ENCODE measurements at regions not wholly inside any gene's neighbourhood (a gene's known extent, or its start where the extent isn't known, plus 50 kb on each side); places are given as distances from the start of the nearest gene placed in this dataset.

GRCh38 chrX:6981718-6982406 is 165.7 kb upstream of the STS start:
- POLR2A ChIA-PET = no interaction called here
- Mint-ChIP-seq H3K27me3 (no peaks in the 10 kb centered on the region), H3K36me3 (peaks cover 3% of the 10 kb centered on the region), H3K4me1 (no peaks in the 10 kb centered on the region), H3K4me3 (no peak overlapping the region), H3K9me3 (no peaks in the 10 kb centered on the region), H3K27ac (no peak overlapping the region)
- CTCF ChIA-PET = no interaction called here
- no peaks in the 10 kb centered on the region for H3K9me3 ChIP-seq
- H3K4me3 ChIP-seq (ENCODE audit: control insufficient read depth in 1 of 2, extremely low read depth in 1 of 2, low read length in 1 of 2) = no peak overlapping the region
- WGBS (ENCODE audit: insufficient coverage) = 96% methylated on average over 4 of the region's 8 CpGs
- H3K36me3 ChIP-seq (ENCODE audit: control insufficient read depth in 2 of 2, extremely low read depth in 1 of 2, insufficient read depth in 1 of 2, low read length in 1 of 2) = no peaks in the 10 kb centered on the region
- no peak for DNase-seq
- no peaks in the 10 kb centered on the region for H3K4me1 ChIP-seq (ENCODE audit: control insufficient read depth in 1 of 2, extremely low read depth in 1 of 2, insufficient read depth in 2 of 2, low read length in 2 of 2)
- H3K27me3 ChIP-seq (replicated peaks in 1 of 2; ENCODE audit: control insufficient read depth in 2 of 2, extremely low read depth in 1 of 2, insufficient read depth in 2 of 2, low read length in 1 of 2) = no peaks in the 10 kb centered on the region
- ATAC-seq (replicated peaks in 1 of 4) = no peak
- no peak overlapping the region for H3K27ac ChIP-seq (ENCODE audit: low read length)

GRCh38 chrX:6980981-6981380 is 166.5 kb upstream of the STS start:
- Histone ChIP-seq H3K4me3 (ENCODE audit: control insufficient read depth in 1 of 2, extremely low read depth in 1 of 2, low read length in 1 of 2) (no peak overlapping the region), H3K36me3 (ENCODE audit: control insufficient read depth in 2 of 2, extremely low read depth in 1 of 2, insufficient read depth in 1 of 2, low read length in 1 of 2) (no peaks in the 10 kb centered on the region), H3K4me1 (ENCODE audit: control insufficient read depth in 1 of 2, extremely low read depth in 1 of 2, insufficient read depth in 2 of 2, low read length in 2 of 2) (no peaks in the 10 kb centered on the region), H3K9me3 (no peaks in the 10 kb centered on the region), H3K27ac (ENCODE audit: low read length) (no peak overlapping the region), H3K27me3 (replicated peaks in 1 of 2; ENCODE audit: control insufficient read depth in 2 of 2, extremely low read depth in 1 of 2, insufficient read depth in 2 of 2, low read length in 1 of 2) (no peaks in the 10 kb centered on the region)
- Mint-ChIP-seq H3K4me3 (no peak overlapping the region), H3K27me3 (no peaks in the 10 kb centered on the region), H3K4me1 (no peaks in the 10 kb centered on the region), H3K27ac (no peak overlapping the region), H3K9me3 (no peaks in the 10 kb centered on the region), H3K36me3 (peaks cover 3% of the 10 kb centered on the region)
- CTCF ChIA-PET = no interaction called here
- ATAC-seq (replicated peaks in 1 of 4) (no peak), DNase-seq (no peak)
- POLR2A ChIA-PET = no interaction called here
- WGBS (ENCODE audit: insufficient coverage) = no CpG with 5 or more reads among the region's 2 CpGs

GRCh38 chrX:6968231-6968630 is 179.3 kb upstream of the STS start:
- H3K27me3 ChIP-seq (replicated peaks in 1 of 2; ENCODE audit: control insufficient read depth in 2 of 2, extremely low read depth in 1 of 2, insufficient read depth in 2 of 2, low read length in 1 of 2) = no peaks in the 10 kb centered on the region
- Mint-ChIP-seq H3K27ac (no peak overlapping the region), H3K27me3 (no peaks in the 10 kb centered on the region), H3K4me3 (no peak overlapping the region), H3K4me1 (no peaks in the 10 kb centered on the region), H3K36me3 (no peaks in the 10 kb centered on the region), H3K9me3 (peaks cover 3 to 4% (median 4%) of the 10 kb centered on the region in 3 donors)
- ChIA-PET POLR2A (no interaction called here), CTCF (no interaction called here)
- no peak overlapping the region for H3K4me3 ChIP-seq (ENCODE audit: control insufficient read depth in 1 of 2, extremely low read depth in 1 of 2, low read length in 1 of 2)
- peaks cover 0 to 4% of the 10 kb centered on the region in 2 donors for H3K36me3 ChIP-seq (ENCODE audit: control insufficient read depth in 2 of 2, extremely low read depth in 1 of 2, insufficient read depth in 1 of 2, low read length in 1 of 2)
- H3K4me1 ChIP-seq (ENCODE audit: control insufficient read depth in 1 of 2, extremely low read depth in 1 of 2, insufficient read depth in 2 of 2, low read length in 2 of 2) = no peaks in the 10 kb centered on the region
- H3K27ac ChIP-seq (ENCODE audit: low read length) = no peak overlapping the region
- WGBS (ENCODE audit: insufficient coverage) = no CpG with 5 or more reads among the region's 6 CpGs
- ATAC-seq (replicated peaks in 1 of 4) = no peak
- no peaks in the 10 kb centered on the region for H3K9me3 ChIP-seq
- DNase-seq = no peak

GRCh38 chrX:6965729-6966128 is 181.8 kb upstream of the STS start:
- Mint-ChIP-seq H3K4me1 (no peaks in the 10 kb centered on the region), H3K27ac (no peak overlapping the region), H3K36me3 (no peaks in the 10 kb centered on the region), H3K9me3 (peaks cover 0 to 3% (median 0%) of the 10 kb centered on the region in 3 donors), H3K27me3 (no peaks in the 10 kb centered on the region), H3K4me3 (no peak overlapping the region)
- DNase-seq (no peak), ATAC-seq (replicated peaks in 1 of 4) (no peak)
- Histone ChIP-seq H3K4me3 (ENCODE audit: control insufficient read depth in 1 of 2, extremely low read depth in 1 of 2, low read length in 1 of 2) (no peak overlapping the region), H3K27me3 (replicated peaks in 1 of 2; ENCODE audit: control insufficient read depth in 2 of 2, extremely low read depth in 1 of 2, insufficient read depth in 2 of 2, low read length in 1 of 2) (no peaks in the 10 kb centered on the region), H3K27ac (ENCODE audit: low read length) (no peak overlapping the region), H3K4me1 (ENCODE audit: control insufficient read depth in 1 of 2, extremely low read depth in 1 of 2, insufficient read depth in 2 of 2, low read length in 2 of 2) (no peaks in the 10 kb centered on the region), H3K36me3 (ENCODE audit: control insufficient read depth in 2 of 2, extremely low read depth in 1 of 2, insufficient read depth in 1 of 2, low read length in 1 of 2) (peaks cover 0 to 7% of the 10 kb centered on the region in 2 donors), H3K9me3 (no peaks in the 10 kb centered on the region)
- ChIA-PET CTCF (no interaction called here), POLR2A (no interaction called here)
- no CpG with 5 or more reads among the region's 4 CpGs for WGBS (ENCODE audit: insufficient coverage)

GRCh38 chrX:6962006-6962355 is 185.5 kb upstream of the STS start:
- ChIA-PET POLR2A (no interaction called here), CTCF (no interaction called here)
- peaks cover 0 to 13% (median 3%) of the 10 kb centered on the region in 3 donors for H3K9me3 Mint-ChIP-seq
- H3K36me3 Mint-ChIP-seq = peaks cover 3% of the 10 kb centered on the region
- no peaks in the 10 kb centered on the region for H3K4me1 Mint-ChIP-seq
- Histone ChIP-seq H3K4me3 (ENCODE audit: control insufficient read depth in 1 of 2, extremely low read depth in 1 of 2, low read length in 1 of 2) (no peak overlapping the region), H3K27me3 (replicated peaks in 1 of 2; ENCODE audit: control insufficient read depth in 2 of 2, extremely low read depth in 1 of 2, insufficient read depth in 2 of 2, low read length in 1 of 2) (no peaks in the 10 kb centered on the region), H3K27ac (ENCODE audit: low read length) (no peak overlapping the region), H3K36me3 (ENCODE audit: control insufficient read depth in 2 of 2, extremely low read depth in 1 of 2, insufficient read depth in 1 of 2, low read length in 1 of 2) (peaks cover 0 to 4% of the 10 kb centered on the region in 2 donors), H3K9me3 (no peaks in the 10 kb centered on the region), H3K4me1 (ENCODE audit: control insufficient read depth in 1 of 2, extremely low read depth in 1 of 2, insufficient read depth in 2 of 2, low read length in 2 of 2) (no peaks in the 10 kb centered on the region)
- no peak overlapping the region for H3K27ac Mint-ChIP-seq
- no CpG with 5 or more reads among the region's 2 CpGs for WGBS (ENCODE audit: insufficient coverage)
- no peak for DNase-seq
- no peak for ATAC-seq (replicated peaks in 1 of 4)
- no peak overlapping the region for H3K4me3 Mint-ChIP-seq
- no peaks in the 10 kb centered on the region for H3K27me3 Mint-ChIP-seq

GRCh38 chrX:6961286-6962005 is 186.1 kb upstream of the STS start:
- no CpG with 5 or more reads among the region's 2 CpGs for WGBS (ENCODE audit: insufficient coverage)
- H3K4me1 ChIP-seq (ENCODE audit: control insufficient read depth in 1 of 2, extremely low read depth in 1 of 2, insufficient read depth in 2 of 2, low read length in 2 of 2) = no peaks in the 10 kb centered on the region
- Mint-ChIP-seq H3K27me3 (no peaks in the 10 kb centered on the region), H3K36me3 (peaks cover 3% of the 10 kb centered on the region), H3K9me3 (peaks cover 0 to 13% (median 3%) of the 10 kb centered on the region in 3 donors), H3K4me3 (no peak overlapping the region), H3K27ac (no peak overlapping the region), H3K4me1 (no peaks in the 10 kb centered on the region)
- no peak overlapping the region for H3K4me3 ChIP-seq (ENCODE audit: control insufficient read depth in 1 of 2, extremely low read depth in 1 of 2, low read length in 1 of 2)
- H3K9me3 ChIP-seq = no peaks in the 10 kb centered on the region
- H3K36me3 ChIP-seq (ENCODE audit: control insufficient read depth in 2 of 2, extremely low read depth in 1 of 2, insufficient read depth in 1 of 2, low read length in 1 of 2) = peaks cover 0 to 4% of the 10 kb centered on the region in 2 donors
- DNase-seq = no peak
- no peaks in the 10 kb centered on the region for H3K27me3 ChIP-seq (replicated peaks in 1 of 2; ENCODE audit: control insufficient read depth in 2 of 2, extremely low read depth in 1 of 2, insufficient read depth in 2 of 2, low read length in 1 of 2)
- ATAC-seq (replicated peaks in 1 of 4) = no peak
- no peak overlapping the region for H3K27ac ChIP-seq (ENCODE audit: low read length)
- ChIA-PET POLR2A (interaction anchor here in 1 of 2 donors (0.6 kb wide), 1 partner anchor 387 kb away, joined by 3 read pairs; no protein-coding TSS in a partner anchor), CTCF (no interaction called here)
